ENCODE measurements at regions not wholly inside any gene's neighbourhood (a gene's known extent, or its start where the extent isn't known, plus 50 kb on each side); places are given as distances from the start of the nearest gene placed in this dataset.

GRCh38 chr2:2942906-2943305, 434.7 kb downstream of the EIPR1 start:
- peaks cover 0 to 13% (median 0%) of the 10 kb centered on the region in 3 donors for H3K36me3 Mint-ChIP-seq
- peak overlapping the region in 1 of 10 donors; percentile 19 for H3K27ac Mint-ChIP-seq
- ATAC-seq, result no peak
- POLR2A ChIA-PET, result no interaction called here
- H3K4me1 Mint-ChIP-seq, result no peaks in the 10 kb centered on the region
- no peak overlapping the region for H3K4me3 Mint-ChIP-seq
- peaks cover 4 to 34% (median 16%) of the 10 kb centered on the region in 9 donors for H3K9me3 Mint-ChIP-seq
- DNase-seq, result no peak
- H3K27me3 Mint-ChIP-seq, result peaks cover 0 to 11% (median 8%) of the 10 kb centered on the region in 5 donors

- Mint-ChIP-seq H3K36me3 (peaks cover 0 to 13% (median 0%) of the 10 kb centered on the region in 3 donors), H3K27me3 (peaks cover 0 to 11% (median 8%) of the 10 kb centered on the region in 5 donors), H3K4me1 (no peaks in the 10 kb centered on the region), H3K27ac (no peak overlapping the region), H3K9me3 (peaks cover 4 to 39% (median 18%) of the 10 kb centered on the region in 9 donors), H3K4me3 (no peak overlapping the region)
- POLR2A ChIA-PET, result no interaction called here
- ATAC-seq (no peak), DNase-seq (no peak)
Observed at GRCh38 chr2:2942225-2942624, 435.4 kb downstream of the EIPR1 start.

- peaks cover 4 to 49% (median 25%) of the 10 kb centered on the region in 9 donors for H3K9me3 Mint-ChIP-seq
- H3K27me3 Mint-ChIP-seq, result peaks cover 0 to 11% (median 8%) of the 10 kb centered on the region in 5 donors
- H3K4me3 Mint-ChIP-seq, result no peak overlapping the region
- ATAC-seq, result no peak
- peaks cover 0 to 20% (median 0%) of the 10 kb centered on the region in 3 donors for H3K36me3 Mint-ChIP-seq
- POLR2A ChIA-PET, result no interaction called here
- peaks cover 0 to 2% (median 0%) of the 10 kb centered on the region in 4 donors for H3K4me1 Mint-ChIP-seq
- DNase-seq, result no peak
- H3K27ac Mint-ChIP-seq, result peak overlapping the region in 1 of 10 donors; percentile 77
Observed at GRCh38 chr2:2941205-2941604, 436.4 kb downstream of the EIPR1 start.

- peaks cover 0 to 2% (median 0%) of the 10 kb centered on the region in 4 donors for H3K4me1 Mint-ChIP-seq
- H3K27me3 Mint-ChIP-seq, result peaks cover 0 to 11% (median 8%) of the 10 kb centered on the region in 5 donors
- DNase-seq (no peak), ATAC-seq (no peak)
- no peak overlapping the region for H3K27ac Mint-ChIP-seq
- peaks cover 4 to 51% (median 27%) of the 10 kb centered on the region in 9 donors for H3K9me3 Mint-ChIP-seq
- no peak overlapping the region for H3K4me3 Mint-ChIP-seq
- H3K36me3 Mint-ChIP-seq, result peaks cover 0 to 20% (median 0%) of the 10 kb centered on the region in 3 donors
- POLR2A ChIA-PET, result no interaction called here
Observed at GRCh38 chr2:2940702-2941101, 436.9 kb downstream of the EIPR1 start.

- Mint-ChIP-seq H3K9me3 (peaks cover 4 to 51% (median 21%) of the 10 kb centered on the region in 9 donors), H3K4me1 (peaks cover 0 to 2% (median 0%) of the 10 kb centered on the region in 4 donors), H3K27ac (peak overlapping the region in 1 of 10 donors; percentile 53), H3K27me3 (peaks cover 0 to 11% (median 8%) of the 10 kb centered on the region in 5 donors), H3K36me3 (peaks cover 0 to 14% (median 0%) of the 10 kb centered on the region in 3 donors), H3K4me3 (no peak overlapping the region)
- ATAC-seq (no peak), DNase-seq (no peak)
- POLR2A ChIA-PET, result no interaction called here
Observed at GRCh38 chr2:2940061-2940460, 437.6 kb downstream of the EIPR1 start.

GRCh38 chr2:2939078-2939795, 438.4 kb downstream of the EIPR1 start:
- Mint-ChIP-seq H3K4me3 (no peak overlapping the region), H3K27me3 (peaks cover 0 to 15% (median 10%) of the 10 kb centered on the region in 5 donors), H3K9me3 (peaks cover 0 to 43% (median 15%) of the 10 kb centered on the region in 9 donors), H3K27ac (peak overlapping the region in 1 of 10 donors; percentile 53), H3K4me1 (peaks cover 0 to 2% (median 0%) of the 10 kb centered on the region in 4 donors), H3K36me3 (peaks cover 0 to 13% (median 0%) of the 10 kb centered on the region in 3 donors)
- DNase-seq (no peak), ATAC-seq (no peak)
- POLR2A ChIA-PET, result no interaction called here

- Mint-ChIP-seq H3K4me3 (no peak overlapping the region), H3K9me3 (peaks cover 0 to 37% (median 15%) of the 10 kb centered on the region in 9 donors), H3K27ac (no peak overlapping the region), H3K36me3 (peaks cover 0 to 7% (median 0%) of the 10 kb centered on the region in 3 donors), H3K27me3 (peaks cover 0 to 19% (median 14%) of the 10 kb centered on the region in 5 donors), H3K4me1 (peaks cover 0 to 2% (median 0%) of the 10 kb centered on the region in 4 donors)
- POLR2A ChIA-PET, result no interaction called here
- ATAC-seq (no peak), DNase-seq (no peak)
Observed at GRCh38 chr2:2938481-2938880, 439.1 kb downstream of the EIPR1 start.

- Mint-ChIP-seq H3K36me3 (peaks cover 0 to 7% (median 0%) of the 10 kb centered on the region in 3 donors), H3K27ac (no peak overlapping the region), H3K27me3 (peaks cover 0 to 30% (median 17%) of the 10 kb centered on the region in 5 donors), H3K9me3 (peaks cover 0 to 39% (median 15%) of the 10 kb centered on the region in 9 donors), H3K4me1 (peaks cover 0 to 2% (median 0%) of the 10 kb centered on the region in 4 donors), H3K4me3 (no peak overlapping the region)
- POLR2A ChIA-PET, result no interaction called here
- no peak for DNase-seq
- ATAC-seq, result no peak
Observed at GRCh38 chr2:2935445-2936149, 442.0 kb downstream of the EIPR1 start.

- Mint-ChIP-seq H3K4me3 (no peak overlapping the region), H3K36me3 (peaks cover 0 to 7% (median 0%) of the 10 kb centered on the region in 3 donors), H3K9me3 (peaks cover 0 to 52% (median 16%) of the 10 kb centered on the region in 9 donors), H3K27me3 (peaks cover 4 to 31% (median 17%) of the 10 kb centered on the region in 5 donors), H3K4me1 (peaks cover 0 to 2% (median 0%) of the 10 kb centered on the region in 4 donors), H3K27ac (no peak overlapping the region)
- ATAC-seq, result no peak
- POLR2A ChIA-PET, result no interaction called here
- no peak for DNase-seq
Observed at GRCh38 chr2:2933426-2933825, 444.2 kb downstream of the EIPR1 start.

- peaks cover 0 to 7% (median 0%) of the 10 kb centered on the region in 3 donors for H3K36me3 Mint-ChIP-seq
- POLR2A ChIA-PET, result no interaction called here
- no peak overlapping the region for H3K4me3 Mint-ChIP-seq
- no peak overlapping the region for H3K27ac Mint-ChIP-seq
- H3K27me3 Mint-ChIP-seq, result peaks cover 4 to 31% (median 17%) of the 10 kb centered on the region in 5 donors
- DNase-seq, result no peak
- ATAC-seq, result no peak
- peaks cover 0 to 46% (median 15%) of the 10 kb centered on the region in 9 donors for H3K9me3 Mint-ChIP-seq
- peaks cover 0 to 2% (median 0%) of the 10 kb centered on the region in 4 donors for H3K4me1 Mint-ChIP-seq
Observed at GRCh38 chr2:2932692-2933305, 444.8 kb downstream of the EIPR1 start.

GRCh38 chr2:2932189-2932588, 445.4 kb downstream of the EIPR1 start:
- peaks cover 4 to 31% (median 17%) of the 10 kb centered on the region in 5 donors for H3K27me3 Mint-ChIP-seq
- DNase-seq (no peak), ATAC-seq (no peak)
- H3K4me1 Mint-ChIP-seq, result peaks cover 0 to 2% (median 0%) of the 10 kb centered on the region in 4 donors
- no peak overlapping the region for H3K27ac Mint-ChIP-seq
- peaks cover 0 to 42% (median 11%) of the 10 kb centered on the region in 9 donors for H3K9me3 Mint-ChIP-seq
- no peak overlapping the region for H3K4me3 Mint-ChIP-seq
- POLR2A ChIA-PET, result no interaction called here
- peaks cover 0 to 7% (median 0%) of the 10 kb centered on the region in 3 donors for H3K36me3 Mint-ChIP-seq

GRCh38 chr2:2931318-2932075, 446.1 kb downstream of the EIPR1 start:
- Mint-ChIP-seq H3K4me3 (no peak overlapping the region), H3K27me3 (peaks cover 4 to 31% (median 17%) of the 10 kb centered on the region in 5 donors), H3K9me3 (peaks cover 0 to 35% (median 7%) of the 10 kb centered on the region in 9 donors), H3K4me1 (no peaks in the 10 kb centered on the region), H3K27ac (no peak overlapping the region), H3K36me3 (no peaks in the 10 kb centered on the region)
- POLR2A ChIA-PET, result no interaction called here
- DNase-seq, result no peak
- ATAC-seq, result no peak

All from naive thymus-derived CD8-positive, alpha-beta T cell (primary cell).